Mesenchymal stem cell (in vitro differentiated cells and primary cell): ENCODE measurements at regions not wholly inside any gene's neighbourhood (a gene's known extent, or its start where the extent isn't known, plus 50 kb on each side); places are given as distances from the start of the nearest gene placed in this dataset.
A peak's percentile ranks its signal among the peaks of the same experiment; 100 is the strongest.

Source experiments
- DNase-seq: peaks from one replicate; pipeline ENCODE4 v3.0.0-alpha.2; 2013
- H2AFZ ChIP-seq: one replicate; pipeline ENCODE4 v1.6.1; 2013; ENCODE audit warnings: low read depth, mild to moderate bottlenecking, control low read depth, inconsistent platforms, low read length, moderate library complexity
- H2AK5ac ChIP-seq: 2 replicates; pipeline ENCODE4 v1.6.1; 2013; ENCODE audit warnings: low read length, moderate library complexity, mild to moderate bottlenecking, inconsistent platforms; ENCODE audit not compliant: severe bottlenecking
- H2BK120ac ChIP-seq: one replicate; pipeline ENCODE4 v1.6.1; 2013; ENCODE audit warnings: low read depth, mild to moderate bottlenecking, inconsistent platforms, low read length, moderate library complexity
- H2BK12ac ChIP-seq, 2 experiments: one replicate each; pipeline ENCODE4 v1.6.1; 2013; ENCODE audit warnings: inconsistent platforms in 2 of 2, low read length in 2 of 2, mild to moderate bottlenecking in 2 of 2, moderate library complexity in 2 of 2, control low read depth in 1 of 2
- H2BK15ac ChIP-seq: one replicate; pipeline ENCODE4 v1.6.1; 2013; ENCODE audit warnings: mild to moderate bottlenecking, low read depth, inconsistent platforms; ENCODE audit not compliant: poor library complexity, severe bottlenecking
- H2BK5ac ChIP-seq: 2 replicates; pipeline ENCODE4 v1.6.1; 2013; ENCODE audit warnings: low read depth, mild to moderate bottlenecking, low read length, control low read depth, inconsistent platforms; ENCODE audit not compliant: poor library complexity, severe bottlenecking
- H3K14ac ChIP-seq, 2 experiments: one replicate each; pipeline ENCODE4 v1.6.1; 2013; ENCODE audit warnings: inconsistent platforms in 2 of 2, low read length in 2 of 2, control low read depth in 1 of 2, mild to moderate bottlenecking in 1 of 2, moderate library complexity in 1 of 2
- H3K18ac ChIP-seq, 2 experiments: one replicate each; pipeline ENCODE4 v1.6.1; 2013; ENCODE audit warnings: inconsistent platforms in 2 of 2, low read length in 2 of 2, control low read depth in 1 of 2, low read depth in 1 of 2, mild to moderate bottlenecking in 1 of 2
- H3K23ac ChIP-seq, 2 experiments: one replicate each; pipeline ENCODE4 v1.6.1; 2013; ENCODE audit warnings: inconsistent platforms in 2 of 2, low read length in 2 of 2, mild to moderate bottlenecking in 2 of 2, moderate library complexity in 2 of 2, control low read depth in 1 of 2
- H3K27ac ChIP-seq: 2 replicates; pipeline ENCODE4 v1.5.1; 2013; ENCODE audit warnings: mild to moderate bottlenecking, moderate library complexity, low read length, control low read depth, inconsistent platforms; ENCODE audit not compliant: poor library complexity, severe bottlenecking
- H3K27me3 ChIP-seq, 2 experiments: 2 replicates each; pipeline versions ENCODE4 v1.6.1 to v1.7.0; 2013; ENCODE audit warnings: low read length in 2 of 2, mild to moderate bottlenecking in 2 of 2, moderate library complexity in 2 of 2, control low read depth in 1 of 2, inconsistent platforms in 1 of 2; ENCODE audit not compliant: control insufficient read depth in 1 of 2, insufficient read depth in 1 of 2
- H3K36me3 ChIP-seq, 2 experiments: 2 replicates each; pipeline versions ENCODE4 v1.6.1 to v1.7.0; 2013; ENCODE audit warnings: low read length in 2 of 2, control low read depth in 1 of 2, inconsistent platforms in 1 of 2, low read depth in 1 of 2, mild to moderate bottlenecking in 1 of 2; ENCODE audit not compliant: insufficient read depth in 2 of 2, control insufficient read depth in 1 of 2
- H3K4ac ChIP-seq, 2 experiments: one replicate each; pipeline ENCODE4 v1.6.1; 2013; ENCODE audit warnings: inconsistent platforms in 2 of 2, low read length in 2 of 2, mild to moderate bottlenecking in 2 of 2, moderate library complexity in 2 of 2, control low read depth in 1 of 2, low read depth in 1 of 2
- H3K4me1 ChIP-seq: 2 replicates; pipeline ENCODE4 v1.6.1; 2013; ENCODE audit warnings: low read depth, low read length, control low read depth; ENCODE audit not compliant: control insufficient read depth, insufficient read depth
- H3K4me2 ChIP-seq: 2 replicates; pipeline ENCODE4 v1.6.1; 2013; ENCODE audit warnings: low read length, mild to moderate bottlenecking, inconsistent platforms; ENCODE audit not compliant: poor library complexity, severe bottlenecking
- H3K4me3 ChIP-seq, 2 experiments: 2 replicates each; pipeline versions ENCODE4 v1.5.1 to v1.7.0; 2013; ENCODE audit warnings: low read length in 2 of 2, mild to moderate bottlenecking in 2 of 2, control low read depth in 1 of 2, low read depth in 1 of 2; ENCODE audit not compliant: insufficient read depth in 1 of 2
- H3K79me1 ChIP-seq: replicated peaks from 2 replicates; pipeline ENCODE4 v1.6.1; 2013; ENCODE audit warnings: mild to moderate bottlenecking, control low read depth, low read length, inconsistent platforms; ENCODE audit not compliant: poor library complexity, severe bottlenecking
- H3K9ac ChIP-seq: 2 replicates; pipeline ENCODE4 v1.7.0; 2013; ENCODE audit warnings: mild to moderate bottlenecking, low read length, moderate library complexity
- H3K9me3 ChIP-seq: 2 replicates; pipeline ENCODE4 v1.7.0; 2013; ENCODE audit warnings: mild to moderate bottlenecking, low read length; ENCODE audit not compliant: control insufficient read depth
- H4K8ac ChIP-seq: one replicate; pipeline ENCODE4 v1.6.1; 2013; ENCODE audit warnings: inconsistent platforms, mild to moderate bottlenecking, low read length, moderate library complexity
- H4K91ac ChIP-seq: one replicate; pipeline ENCODE4 v1.6.1; 2013; ENCODE audit warnings: mild to moderate bottlenecking, low read length, inconsistent platforms
- WGBS: methylation state at CpG from one replicate; pipeline ENCODE4 v1.1.7; 2013; ENCODE audit warnings: mixed read lengths; 5-methylcytosine and 5-hydroxymethylcytosine counted together

DNA sequence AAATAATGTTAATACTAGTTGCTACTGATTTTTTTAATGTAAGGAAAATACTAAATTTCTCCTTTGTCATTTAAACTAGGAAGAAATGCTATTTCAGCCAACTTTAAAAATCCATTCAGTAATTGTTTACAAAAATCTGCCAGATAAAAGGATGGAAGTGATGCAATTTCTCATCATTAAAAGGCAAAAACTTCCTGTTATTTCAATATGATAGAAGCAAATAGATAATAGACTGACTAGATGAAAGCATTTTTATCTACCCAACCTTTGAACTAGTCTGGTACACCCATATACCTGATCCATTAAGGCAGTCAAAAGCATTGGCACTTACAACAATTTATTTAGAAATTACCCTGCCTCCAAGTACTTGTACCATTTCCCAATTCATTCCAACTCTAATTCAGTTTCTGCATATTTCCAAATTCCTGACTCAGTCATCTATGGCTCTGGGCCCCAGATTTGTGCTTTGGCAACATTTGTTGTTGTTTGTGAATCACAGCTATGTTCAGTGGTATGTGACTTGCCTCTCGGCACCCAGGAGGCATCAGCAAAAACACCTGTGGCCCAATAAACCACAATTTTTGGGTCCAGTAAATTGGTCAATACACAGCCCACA lies 482.6 kb upstream of the SEMA3A start:
- no CpG with 5 or more reads among the region's 1 CpG for WGBS
- no peak overlapping the region for H3K4ac ChIP-seq

DNA sequence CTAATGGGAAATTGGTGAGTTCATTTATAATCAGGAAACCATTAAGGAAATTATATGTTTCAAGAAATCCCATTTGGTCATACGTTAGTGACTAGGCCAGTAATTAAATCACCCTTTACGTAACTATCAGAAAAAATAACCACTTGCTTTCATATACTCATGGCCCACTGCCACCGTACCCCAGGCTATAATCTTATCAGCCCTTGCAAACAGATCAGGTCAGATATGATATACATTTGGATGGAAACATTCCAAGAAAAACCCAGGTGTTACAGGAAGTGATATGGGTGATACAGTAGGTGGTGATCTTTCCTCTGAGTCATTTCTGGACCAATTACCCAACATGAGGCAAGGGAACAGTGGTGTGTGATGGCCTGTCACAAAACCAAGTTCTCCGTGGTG lies 481.0 kb upstream of the SEMA3A start:
- WGBS, result 95% methylated on average over 4 of the region's 4 CpGs
- H3K23ac ChIP-seq, result no peak overlapping the region
- H3K9ac ChIP-seq, result no peak overlapping the region
- H3K14ac ChIP-seq, result no peak overlapping the region
- no peak overlapping the region for H3K4me3 ChIP-seq
- H2BK5ac ChIP-seq, result no peak overlapping the region
- H3K27me3 ChIP-seq, result no peaks in the 10 kb centered on the region
- H3K9me3 ChIP-seq, result no peaks in the 10 kb centered on the region
- no peak overlapping the region for H2AK5ac ChIP-seq
- H3K18ac ChIP-seq, result no peak overlapping the region
- no peak overlapping the region for H3K4ac ChIP-seq
- H3K36me3 ChIP-seq, result no peaks in the 10 kb centered on the region
- H3K4me2 ChIP-seq, result no peak overlapping the region
- no peak overlapping the region for H4K8ac ChIP-seq
- no peak overlapping the region for H2BK12ac ChIP-seq
- no peak for DNase-seq
- H3K4me1 ChIP-seq, result no peaks in the 10 kb centered on the region
- H3K79me1 ChIP-seq, result peaks cover 1% of the 10 kb centered on the region
- H2BK15ac ChIP-seq, result no peak overlapping the region
- no peak overlapping the region for H2AFZ ChIP-seq
- H3K27ac ChIP-seq, result no peak overlapping the region
- no peak overlapping the region for H2BK120ac ChIP-seq
- H4K91ac ChIP-seq, result no peak overlapping the region

More for the DNA sequence above, 482.6 kb upstream of the SEMA3A start:
- H3K36me3 ChIP-seq, result no peaks in the 10 kb centered on the region
- H4K91ac ChIP-seq, result no peak overlapping the region
- no peak overlapping the region for H3K9ac ChIP-seq
- H3K27ac ChIP-seq, result no peak overlapping the region
- peak overlapping the region; percentile 68 for H2AK5ac ChIP-seq
- H3K18ac ChIP-seq, result no peak overlapping the region
- no peak overlapping the region for H2BK5ac ChIP-seq
- no peaks in the 10 kb centered on the region for H3K4me1 ChIP-seq
- H3K79me1 ChIP-seq, result peaks cover 1% of the 10 kb centered on the region
- no peak overlapping the region for H3K4me2 ChIP-seq
- H2BK120ac ChIP-seq, result no peak overlapping the region
- H2BK12ac ChIP-seq, result no peak overlapping the region
- no peak overlapping the region for H3K14ac ChIP-seq
- no peak overlapping the region for H2BK15ac ChIP-seq
- no peaks in the 10 kb centered on the region for H3K27me3 ChIP-seq
- H3K23ac ChIP-seq, result no peak overlapping the region
- no peak overlapping the region for H4K8ac ChIP-seq
- no peak overlapping the region for H3K4me3 ChIP-seq
- no peak overlapping the region for H2AFZ ChIP-seq
- H3K9me3 ChIP-seq, result no peaks in the 10 kb centered on the region
- DNase-seq, result no peak

DNA sequence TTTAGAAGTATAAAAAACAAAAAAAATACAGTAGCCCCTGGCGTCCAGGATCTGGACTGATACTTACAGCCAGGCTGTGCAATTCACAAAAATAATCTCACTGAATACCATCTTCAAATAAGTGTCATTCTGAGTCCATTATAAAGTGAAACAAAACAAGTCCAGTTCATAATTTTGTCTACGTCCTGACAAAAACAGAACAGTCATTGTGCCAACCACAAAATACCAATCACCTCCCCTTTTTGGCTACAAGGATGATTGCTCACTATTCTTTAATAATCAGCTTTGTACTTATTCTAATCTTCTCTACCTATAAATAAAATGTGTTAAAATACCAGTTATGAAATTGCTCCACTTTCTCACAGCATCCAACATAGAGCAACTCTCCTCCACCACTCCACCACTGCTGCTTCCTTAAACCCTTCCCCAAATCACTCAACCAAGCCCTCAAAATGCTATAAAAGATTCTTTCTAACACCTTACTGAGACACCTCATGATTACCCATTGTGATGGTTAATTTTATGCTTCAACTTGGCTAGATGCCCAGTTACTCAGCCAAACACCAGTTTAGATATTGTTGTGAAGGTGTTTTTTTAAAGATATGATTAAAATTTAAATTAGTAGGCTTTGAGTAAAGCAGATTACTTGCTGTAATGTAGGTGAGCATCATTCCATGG lies 479.8 kb upstream of the SEMA3A start:
- Histone ChIP-seq H3K18ac (no peak overlapping the region), H2BK12ac (no peak overlapping the region), H3K27me3 (no peaks in the 10 kb centered on the region), H3K4me3 (peak overlapping the region in 1 of 2 experiments; percentile 33), H3K14ac (no peak overlapping the region), H3K4ac (no peak overlapping the region), H2AK5ac (no peak overlapping the region), H3K23ac (no peak overlapping the region), H2BK120ac (no peak overlapping the region), H4K91ac (no peak overlapping the region), H2AFZ (no peak overlapping the region), H2BK15ac (no peak overlapping the region), H4K8ac (no peak overlapping the region), H3K36me3 (no peaks in the 10 kb centered on the region), H3K27ac (no peak overlapping the region), H2BK5ac (no peak overlapping the region), H3K79me1 (peaks cover 1% of the 10 kb centered on the region), H3K9me3 (no peaks in the 10 kb centered on the region), H3K4me1 (no peaks in the 10 kb centered on the region), H3K9ac (peak overlapping the region; percentile 72), H3K4me2 (no peak overlapping the region)
- 89% methylated on average over 2 of the region's 2 CpGs for WGBS
- no peak for DNase-seq

DNA sequence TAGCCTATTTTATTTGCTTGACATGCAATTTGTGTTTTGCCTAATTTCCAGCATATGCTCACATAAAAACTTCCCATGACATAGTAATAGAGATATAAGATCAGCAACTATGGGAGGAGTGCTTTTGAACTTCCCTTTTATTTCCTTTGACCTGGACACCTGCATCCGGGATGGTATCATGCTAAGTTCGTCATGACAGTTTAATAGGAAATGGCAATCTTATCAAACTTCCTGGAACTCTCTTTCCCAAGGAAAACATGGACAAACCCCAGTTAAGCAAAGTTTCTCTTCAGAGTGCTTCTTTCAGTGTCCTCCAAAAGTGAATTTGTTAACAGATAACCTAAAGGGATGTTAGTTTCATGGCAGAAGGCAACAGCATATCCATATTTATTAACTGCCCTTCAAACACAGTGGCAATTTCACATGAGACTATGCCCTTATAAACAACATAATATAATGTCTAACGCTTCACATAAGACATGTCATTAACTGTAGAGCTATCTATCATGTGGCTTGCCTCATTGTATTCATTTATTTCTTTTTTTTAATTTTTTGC lies 474.7 kb upstream of the SEMA3A start:
- no peak overlapping the region for H2BK15ac ChIP-seq
- H3K4me3 ChIP-seq, result no peak overlapping the region
- DNase-seq, result no peak
- no peak overlapping the region for H4K91ac ChIP-seq
- H3K4ac ChIP-seq, result no peak overlapping the region
- no peaks in the 10 kb centered on the region for H3K79me1 ChIP-seq
- no peak overlapping the region for H3K27ac ChIP-seq
- no peaks in the 10 kb centered on the region for H3K36me3 ChIP-seq
- no peaks in the 10 kb centered on the region for H3K9me3 ChIP-seq
- no peaks in the 10 kb centered on the region for H3K4me1 ChIP-seq
- H2BK5ac ChIP-seq, result no peak overlapping the region
- no peak overlapping the region for H3K23ac ChIP-seq
- no peak overlapping the region for H3K18ac ChIP-seq
- no peak overlapping the region for H3K9ac ChIP-seq
- H3K27me3 ChIP-seq, result no peaks in the 10 kb centered on the region
- no peak overlapping the region for H2AFZ ChIP-seq
- no peak overlapping the region for H2AK5ac ChIP-seq
- WGBS, result 97% methylated on average over 3 of the region's 3 CpGs
- H3K14ac ChIP-seq, result no peak overlapping the region
- H2BK12ac ChIP-seq, result no peak overlapping the region
- H4K8ac ChIP-seq, result no peak overlapping the region
- H3K4me2 ChIP-seq, result no peak overlapping the region
- no peak overlapping the region for H2BK120ac ChIP-seq
